ENCODE measurements at regions not wholly inside any gene's neighbourhood (a gene's known extent, or its start where the extent isn't known, plus 50 kb on each side); places are given as distances from the start of the nearest gene placed in this dataset.

- 29 to 43% (median 39%) methylated on average over 3 of the region's 3 CpGs for WGBS, 5 donors
- no peak for DNase-seq
- no peaks in the 10 kb centered on the region for H3K9me3 ChIP-seq
- intact Hi-C loops (cut with DNase I; ENCODE audit: low total_unique reads): no loop called here
- no peaks in the 10 kb centered on the region for H3K4me1 ChIP-seq
- H3K27me3 ChIP-seq: no peaks in the 10 kb centered on the region
- TF ChIP-seq POLR2AphosphoS5 (IDR thresholded peaks at IDR 0.05) (no peak), POLR2A (IDR thresholded peaks at IDR 0.05) (no peak), CTCF (IDR thresholded peaks at IDR 0.05) (no peak)
- H3K27ac ChIP-seq: no peak overlapping the region
- H3K4me3 ChIP-seq: no peak overlapping the region
- H3K36me3 ChIP-seq: no peaks in the 10 kb centered on the region
These were observed 585.7 kb upstream of the CA10 start for GRCh38 chr17:52744179-52744578.

- Histone ChIP-seq H3K27ac (no peak overlapping the region), H3K27me3 (no peaks in the 10 kb centered on the region), H3K4me1 (no peaks in the 10 kb centered on the region), H3K4me3 (no peak overlapping the region), H3K36me3 (no peaks in the 10 kb centered on the region), H3K9me3 (no peaks in the 10 kb centered on the region)
- 79 to 94% (median 81%) methylated on average over 2 of the region's 2 CpGs for WGBS, 5 donors
- no peak for TF ChIP-seq POLR2AphosphoS5 (IDR thresholded peaks at IDR 0.05)
- intact Hi-C loops (cut with DNase I; ENCODE audit: low total_unique reads): no loop called here
- no peak for DNase-seq
These were observed 581.5 kb upstream of the CA10 start for GRCh38 chr17:52740006-52740405.

- no peak for DNase-seq
- no peaks in the 10 kb centered on the region for H3K36me3 ChIP-seq
- no peak overlapping the region for H3K4me3 ChIP-seq
- H3K9me3 ChIP-seq: no peaks in the 10 kb centered on the region
- intact Hi-C loops (cut with DNase I; ENCODE audit: low total_unique reads): no loop called here
- H3K27me3 ChIP-seq: no peaks in the 10 kb centered on the region
- H3K27ac ChIP-seq: no peak overlapping the region
- 40 to 65% (median 60%) methylated on average over 1 of the region's 1 CpG for WGBS, 5 donors
- no peaks in the 10 kb centered on the region for H3K4me1 ChIP-seq
- TF ChIP-seq POLR2AphosphoS5 (IDR thresholded peaks at IDR 0.05) (no peak), EP300 (IDR thresholded peaks at IDR 0.05) (no peak)
These were observed 580.3 kb upstream of the CA10 start for GRCh38 chr17:52738791-52739190.

- Histone ChIP-seq H3K4me3 (no peak overlapping the region), H3K27ac (no peak overlapping the region), H3K4me1 (no peaks in the 10 kb centered on the region), H3K9me3 (no peaks in the 10 kb centered on the region), H3K36me3 (no peaks in the 10 kb centered on the region), H3K27me3 (no peaks in the 10 kb centered on the region)
- intact Hi-C loops (cut with DNase I; ENCODE audit: low total_unique reads): no loop called here
- TF ChIP-seq POLR2A (IDR thresholded peaks at IDR 0.05): no peak
- no peak for DNase-seq
- 62 to 80% (median 73%) methylated on average over 3 of the region's 3 CpGs for WGBS, 5 donors
These were observed 578.6 kb upstream of the CA10 start for GRCh38 chr17:52737071-52737470.

- no peaks in the 10 kb centered on the region for H3K4me1 ChIP-seq
- no peaks in the 10 kb centered on the region for H3K27me3 ChIP-seq
- H3K27ac ChIP-seq: no peak overlapping the region
- no peak for DNase-seq
- no peaks in the 10 kb centered on the region for H3K9me3 ChIP-seq
- H3K36me3 ChIP-seq: no peaks in the 10 kb centered on the region
- intact Hi-C loops (cut with DNase I; ENCODE audit: low total_unique reads): no loop called here
- no peak overlapping the region for H3K4me3 ChIP-seq
- 44 to 69% (median 47%) methylated on average over 1 of the region's 1 CpG for WGBS, 5 donors
- TF ChIP-seq POLR2AphosphoS5 (IDR thresholded peaks at IDR 0.05) (no peak), CTCF (IDR thresholded peaks at IDR 0.05) (no peak), EP300 (IDR thresholded peaks at IDR 0.05) (no peak), POLR2A (IDR thresholded peaks at IDR 0.05) (no peak)
These were observed 574.3 kb upstream of the CA10 start for GRCh38 chr17:52732841-52733240.

- Histone ChIP-seq H3K4me1 (no peaks in the 10 kb centered on the region), H3K4me3 (no peak overlapping the region), H3K27me3 (no peaks in the 10 kb centered on the region), H3K36me3 (no peaks in the 10 kb centered on the region), H3K9me3 (no peaks in the 10 kb centered on the region), H3K27ac (no peak overlapping the region)
- WGBS, 5 donors: 22 to 40% (median 34%) methylated on average over 3 of the region's 3 CpGs
- intact Hi-C loops (cut with DNase I; ENCODE audit: low total_unique reads): no loop called here
- TF ChIP-seq POLR2A (IDR thresholded peaks at IDR 0.05): no peak
- no peak for TF ChIP-seq POLR2AphosphoS5 (IDR thresholded peaks at IDR 0.05)
- no peak for TF ChIP-seq EP300 (IDR thresholded peaks at IDR 0.05)
- TF ChIP-seq CTCF (IDR thresholded peaks at IDR 0.05): no peak
- DNase-seq: no peak
These were observed 566.1 kb upstream of the CA10 start for GRCh38 chr17:52724578-52724977.

Data from stomach (tissue), 8 donors.